HepG2 (cell line): ENCODE measurements at regions not wholly inside any gene's neighbourhood (a gene's known extent, or its start where the extent isn't known, plus 50 kb on each side); places are given as distances from the start of the nearest gene placed in this dataset.
"Not testable (repeated sequence)": the region's sequence is repeated elsewhere in the genome, so short reads cannot be mapped to it uniquely, and the experiment has no call there.

Source experiments
- ATAC-seq: fragments of 200-7000 bp; cut with Tn5 transposase; 3 replicates; pipeline ENCODE4 v1.9.1; 2020; ENCODE audit warnings: mild to moderate bottlenecking, moderate library complexity
- BruUV-seq: library from RNA; stranded (reverse); fragments of 400-500 nt; replicated peaks from 2 replicates; lab custom pipeline; 2021; lab: Mats Ljungman, UMichigan
- CTCF ChIA-PET: fragments of 300-600 bp; formaldehyde crosslinking; extraction: SDS; loops from one replicate; lab custom pipeline; 2021; ENCODE audit warnings: low total read pairs, inconsistent platforms, low intra/inter-chr PET ratio; lab: Yijun Ruan, JAX
- POLR2A ChIA-PET: fragments of 350-600 bp; sonication (Branson Sonifier 250); formaldehyde crosslinking; loops from one replicate; lab custom pipeline; 2020; ENCODE audit warnings: antibody characterized with exemption, inconsistent platforms; lab: Yijun Ruan, JAX
- DNase-seq: peaks from one replicate; pipeline ENCODE4 v3.0.0-alpha.2; 2015; ENCODE audit warnings: low spot score
- FAIRE-seq: peaks from 3 replicates; lab custom pipeline; 2011; peaks lifted over from hg19 to GRCh38; lab: Jason Lieb, UNC
- H2AFZ ChIP-seq: one replicate; pipeline ENCODE4 v1.6.1; 2011; ENCODE audit warnings: low read length, inconsistent platforms
- H3K27ac ChIP-seq: fragments of 300-600 bp; 3 replicates; pipeline ENCODE4 v1.8.0; 2011; ENCODE audit warnings: mixed run types, mild to moderate bottlenecking, mixed read lengths, low read length, inconsistent platforms; ENCODE audit not compliant: insufficient read depth; ENCODE audit errors: extremely low read length
- H3K27me3 ChIP-seq, 2 experiments: fragments of 200-600 bp in 1 of 2; 2 replicates in 1 of 2; 3 replicates in 1 of 2; pipeline versions ENCODE4 v1.6.0 to v1.8.0; 2011; ENCODE audit warnings: low read length in 2 of 2, mild to moderate bottlenecking in 2 of 2, moderate library complexity in 2 of 2, inconsistent platforms in 1 of 2; ENCODE audit not compliant: insufficient read depth in 2 of 2, control insufficient read depth in 1 of 2
- H3K36me3 ChIP-seq, 2 experiments: fragments of 200-600 bp in 1 of 2; replicated peaks in 1 of 2; 2 replicates in 1 of 2; 3 replicates in 1 of 2; pipeline versions ENCODE4 v1.5.1 to v1.8.0; 2011; ENCODE audit warnings: low read length in 2 of 2, inconsistent platforms in 1 of 2; ENCODE audit not compliant: insufficient read depth in 2 of 2, control insufficient read depth in 1 of 2
- H3K4me1 ChIP-seq: 2 replicates; pipeline ENCODE4 v1.5.1; 2012; ENCODE audit warnings: low read length, inconsistent platforms; ENCODE audit not compliant: insufficient read depth
- H3K4me2 ChIP-seq: 2 replicates; pipeline ENCODE4 v1.6.0; 2011; ENCODE audit warnings: low read depth, low read length, inconsistent platforms
- H3K4me3 ChIP-seq, 3 experiments: fragments of 200-600 bp in 1 of 3; sonication (generic), shearing (Covaris generic) in 1 of 3; replicated peaks in 1 of 3; 2 replicates each; pipeline ENCODE4 v1.5.1; 2011 to 2016; ENCODE audit warnings: low read length in 3 of 3, inconsistent platforms in 2 of 3, low read depth in 2 of 3, mild to moderate bottlenecking in 2 of 3, control low read depth in 1 of 3, mixed read lengths in 1 of 3; ENCODE audit not compliant: insufficient read depth in 1 of 3
- H3K79me2 ChIP-seq: one replicate; pipeline ENCODE4 v1.6.1; 2011; ENCODE audit warnings: low read length, inconsistent platforms; ENCODE audit not compliant: insufficient read depth
- H3K9ac ChIP-seq: 2 replicates; pipeline ENCODE4 v1.6.0; 2011; ENCODE audit warnings: mild to moderate bottlenecking, low read depth, low read length, inconsistent platforms; ENCODE audit not compliant: insufficient read depth
- H3K9me3 ChIP-seq: 2 replicates; pipeline ENCODE4 v1.5.1; 2012; ENCODE audit warnings: mild to moderate bottlenecking, low read length
- H4K20me1 ChIP-seq: 2 replicates; pipeline ENCODE4 v1.6.0; 2011; ENCODE audit warnings: inconsistent platforms, mild to moderate bottlenecking, low read length, moderate library complexity; ENCODE audit not compliant: insufficient read depth
- NR2C2 ChIP-seq: sonication (generic); formaldehyde crosslinking; IDR thresholded peaks from 2 replicates; pipeline ENCODE4 v1.4.0; 2020; ENCODE audit warnings: missing genetic modification reagents, mild to moderate bottlenecking, moderate library complexity, borderline replicate concordance
- ZBTB33 ChIP-seq: sonication (generic); formaldehyde crosslinking; IDR thresholded peaks from 2 replicates; pipeline ENCODE4 v1.4.0; 2020; ENCODE audit warnings: missing genetic modification reagents
- whole genome bisulfite sequencing: methylation state at CpG from one replicate; pipeline ENCODE4 v1.1.6; 2017; ENCODE audit warnings: low lambda C conversion rate; 5-methylcytosine and 5-hydroxymethylcytosine counted together
- in situ Hi-C: cut with HindIII; loops from 2 replicates; pipeline ENCODE4 v1.10.0; 2017; ENCODE audit warnings: low pct_unique_long_range_greater_than_20kb; ENCODE audit not compliant: extremely low pct_ligation_motif_present
- intact Hi-C: fragments of 100-400 bp; cut with micrococcal nuclease; formaldehyde crosslinking; loops from one replicate; pipeline ENCODE4 v1.10.0; 2022; ENCODE audit not compliant: unreplicated experiment

GRCh38 chr20:25989686-25990085, 293.0 kb upstream of the ZNF337 start:
- H3K4me2 ChIP-seq, H3K27ac ChIP-seq, H4K20me1 ChIP-seq, H3K9me3 ChIP-seq, in situ Hi-C loops, H3K9ac ChIP-seq, H2AFZ ChIP-seq, H3K79me2 ChIP-seq, POLR2A ChIA-PET, intact Hi-C loops, H3K36me3 ChIP-seq, FAIRE-seq, ATAC-seq, H3K4me3 ChIP-seq, H3K4me1 ChIP-seq, CTCF ChIA-PET, DNase-seq, BruUV-seq: not testable (repeated sequence)
- H3K27me3 ChIP-seq, result peaks cover 0 to 39% of the 10 kb centered on the region in 2 experiments; a peak in 2 of 5 replicates
- 68% methylated on average over 11 of the region's 11 CpGs for WGBS

GRCh38 chr20:25989196-25989595, 292.5 kb upstream of the ZNF337 start:
- in situ Hi-C loops, result no loop called here
- BruUV-seq, result no TSS peak
- no peak for FAIRE-seq

GRCh38 chr20:25987928-25988560, 291.4 kb upstream of the ZNF337 start:
- peaks cover 2 to 45% of the 10 kb centered on the region in 2 experiments; a peak in 3 of 5 replicates for H3K27me3 ChIP-seq
- H3K79me2 ChIP-seq, H3K36me3 ChIP-seq, ATAC-seq, H3K4me3 ChIP-seq, H3K4me1 ChIP-seq, BruUV-seq, H3K4me2 ChIP-seq, CTCF ChIA-PET, H4K20me1 ChIP-seq, FAIRE-seq, H3K9me3 ChIP-seq, H3K9ac ChIP-seq, H3K27ac ChIP-seq, intact Hi-C loops, in situ Hi-C loops, DNase-seq, H2AFZ ChIP-seq, POLR2A ChIA-PET: not testable (repeated sequence)
- WGBS, result 42% methylated on average over 14 of the region's 14 CpGs

More at GRCh38 chr20:25989196-25989595, 292.5 kb upstream of the ZNF337 start:
- Histone ChIP-seq H3K4me3 (no peak overlapping the region), H3K79me2 (no peaks in the 10 kb centered on the region), H3K4me2 (no peak overlapping the region), H2AFZ (no peak overlapping the region), H3K4me1 (no peaks in the 10 kb centered on the region), H3K36me3 (no peaks in the 10 kb centered on the region), H3K27ac (no peak overlapping the region), H3K9me3 (no peaks in the 10 kb centered on the region), H4K20me1 (no peaks in the 10 kb centered on the region), H3K9ac (no peak overlapping the region), H3K27me3 (peaks cover 0 to 39% of the 10 kb centered on the region in 2 experiments; a peak in 3 of 5 replicates)
- POLR2A ChIA-PET, result no interaction called here
- WGBS, result 71% methylated on average over 19 of the region's 19 CpGs
- intact Hi-C loops, result no loop called here
- ATAC-seq (no peak), DNase-seq (no peak)
- no peak for TF ChIP-seq NR2C2 (CRISPR knock-in tag)
- 0 out of 2 replicates have a peak, but pooled peaks have one; percentile 28 for TF ChIP-seq ZBTB33
- CTCF ChIA-PET, result no interaction called here
